ENCODE measurements at regions not wholly inside any gene's neighbourhood (a gene's known extent, or its start where the extent isn't known, plus 50 kb on each side); places are given as distances from the start of the nearest gene placed in this dataset.

GRCh38 chr7:51521694-51522312 lies 205.2 kb upstream of the COBL start:
- TF ChIP-seq, protein P1, sequence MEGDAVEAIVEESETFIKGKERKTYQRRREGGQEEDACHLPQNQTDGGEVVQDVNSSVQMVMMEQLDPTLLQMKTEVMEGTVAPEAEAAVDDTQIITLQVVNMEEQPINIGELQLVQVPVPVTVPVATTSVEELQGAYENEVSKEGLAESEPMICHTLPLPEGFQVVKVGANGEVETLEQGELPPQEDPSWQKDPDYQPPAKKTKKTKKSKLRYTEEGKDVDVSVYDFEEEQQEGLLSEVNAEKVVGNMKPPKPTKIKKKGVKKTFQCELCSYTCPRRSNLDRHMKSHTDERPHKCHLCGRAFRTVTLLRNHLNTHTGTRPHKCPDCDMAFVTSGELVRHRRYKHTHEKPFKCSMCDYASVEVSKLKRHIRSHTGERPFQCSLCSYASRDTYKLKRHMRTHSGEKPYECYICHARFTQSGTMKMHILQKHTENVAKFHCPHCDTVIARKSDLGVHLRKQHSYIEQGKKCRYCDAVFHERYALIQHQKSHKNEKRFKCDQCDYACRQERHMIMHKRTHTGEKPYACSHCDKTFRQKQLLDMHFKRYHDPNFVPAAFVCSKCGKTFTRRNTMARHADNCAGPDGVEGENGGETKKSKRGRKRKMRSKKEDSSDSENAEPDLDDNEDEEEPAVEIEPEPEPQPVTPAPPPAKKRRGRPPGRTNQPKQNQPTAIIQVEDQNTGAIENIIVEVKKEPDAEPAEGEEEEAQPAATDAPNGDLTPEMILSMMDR (IDR thresholded peaks at IDR 0.05): no peak
- no peaks in the 10 kb centered on the region for H3K27me3 ChIP-seq
- intact Hi-C loops (cut with DNase I): no loop called here

GRCh38 chr7:51521054-51521453 lies 204.4 kb upstream of the COBL start:
- Histone ChIP-seq H3K4me1 (no peaks in the 10 kb centered on the region), H3K27me3 (no peaks in the 10 kb centered on the region), H3K27ac (no peak overlapping the region), H3K36me3 (replicated peaks in 1 of 2; ENCODE audit: insufficient read depth in 1 of 2, low read depth in 2 of 2) (no peaks in the 10 kb centered on the region), H3K4me3 (no peak overlapping the region), H3K9me3 (no peaks in the 10 kb centered on the region)
- TF ChIP-seq, protein P1 (IDR thresholded peaks at IDR 0.05): no peak
- TF ChIP-seq POLR2A (IDR thresholded peaks at IDR 0.05): no peak
- DNase-seq (no peak), ATAC-seq (no peak)
- WGBS, 2 donors: 21 to 40% methylated on average over 6 of the region's 6 CpGs
- intact Hi-C loops (cut with DNase I): no loop called here

More at GRCh38 chr7:51521694-51522312, 205.2 kb upstream of the COBL start:
- H3K4me3 ChIP-seq: no peak overlapping the region
- H3K4me1 ChIP-seq: no peaks in the 10 kb centered on the region
- DNase-seq (no peak), ATAC-seq (no peak)
- H3K27ac ChIP-seq: no peak overlapping the region
- WGBS, 2 donors: 48 to 71% methylated on average over 6 of the region's 6 CpGs
- H3K9me3 ChIP-seq: no peaks in the 10 kb centered on the region
- H3K36me3 ChIP-seq (replicated peaks in 1 of 2; ENCODE audit: insufficient read depth in 1 of 2, low read depth in 2 of 2): no peaks in the 10 kb centered on the region

GRCh38 chr7:51518646-51519045 lies 202.0 kb upstream of the COBL start:
- no peak for DNase-seq
- 48 to 64% methylated on average over 4 of the region's 4 CpGs for WGBS, 2 donors
- no peak overlapping the region for H3K27ac ChIP-seq
- H3K27me3 ChIP-seq: no peaks in the 10 kb centered on the region
- intact Hi-C loops (cut with DNase I): no loop called here
- TF ChIP-seq, protein P1 (IDR thresholded peaks at IDR 0.05): no peak
- TF ChIP-seq POLR2A (IDR thresholded peaks at IDR 0.05): no peak
- H3K9me3 ChIP-seq: no peaks in the 10 kb centered on the region
- no peaks in the 10 kb centered on the region for H3K36me3 ChIP-seq (replicated peaks in 1 of 2; ENCODE audit: insufficient read depth in 1 of 2, low read depth in 2 of 2)
- no peaks in the 10 kb centered on the region for H3K4me1 ChIP-seq
- H3K4me3 ChIP-seq: no peak overlapping the region
- no peak for ATAC-seq

DNA sequence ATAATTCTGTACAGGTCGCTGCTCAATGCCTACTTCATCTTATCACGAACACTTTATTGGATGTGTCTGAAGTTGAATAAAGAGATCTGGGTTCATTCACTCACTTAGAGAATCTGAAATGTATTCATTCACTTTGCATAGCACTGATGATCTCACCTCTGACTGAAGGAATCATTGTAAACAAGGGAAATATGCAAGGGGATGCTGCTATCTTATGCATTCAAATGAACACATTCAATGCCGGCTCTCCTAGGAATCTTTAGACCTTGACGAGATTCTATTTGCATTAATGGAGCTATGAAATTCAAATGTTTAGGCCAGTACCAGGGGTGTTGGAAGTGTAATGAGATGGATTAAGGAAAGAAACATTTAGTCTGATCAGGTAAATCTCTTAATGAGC lies 200.6 kb upstream of the COBL start:
- H3K4me1 ChIP-seq: no peaks in the 10 kb centered on the region
- no peak for DNase-seq
- no peak for ATAC-seq
- WGBS, 2 donors: 37 to 43% methylated on average over 4 of the region's 4 CpGs
- intact Hi-C loops (cut with DNase I): no loop called here
- H3K4me3 ChIP-seq: no peak overlapping the region
- no peaks in the 10 kb centered on the region for H3K27me3 ChIP-seq
- no peak overlapping the region for H3K27ac ChIP-seq
- H3K36me3 ChIP-seq (replicated peaks in 1 of 2; ENCODE audit: insufficient read depth in 1 of 2, low read depth in 2 of 2): no peaks in the 10 kb centered on the region
- TF ChIP-seq, protein P1 (IDR thresholded peaks at IDR 0.05): no peak
- no peak for TF ChIP-seq POLR2A (IDR thresholded peaks at IDR 0.05)
- no peaks in the 10 kb centered on the region for H3K9me3 ChIP-seq

DNA sequence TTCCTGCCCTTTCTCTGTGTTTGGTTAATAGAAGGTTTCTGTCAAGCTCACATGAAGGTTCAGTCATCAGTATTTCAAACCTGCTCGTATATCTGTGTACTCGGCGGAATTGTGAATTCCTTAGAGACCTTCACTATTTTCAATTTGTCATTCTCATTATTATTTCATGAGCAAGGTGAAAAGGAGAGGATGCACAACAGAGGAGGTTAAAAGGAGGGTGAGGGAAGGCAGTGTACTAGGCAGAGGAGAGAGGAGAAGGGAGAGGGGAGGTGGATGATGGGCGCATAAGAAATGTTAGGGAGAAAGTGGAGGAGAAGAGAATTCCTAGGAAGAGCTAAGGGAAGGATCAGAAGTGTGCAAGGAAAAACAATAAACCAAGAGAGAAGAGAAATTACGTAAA lies 185.0 kb upstream of the COBL start:
- DNase-seq (no peak), ATAC-seq (no peak)
- Histone ChIP-seq H3K9me3 (no peaks in the 10 kb centered on the region), H3K27ac (no peak overlapping the region), H3K36me3 (replicated peaks in 1 of 2; ENCODE audit: insufficient read depth in 1 of 2, low read depth in 2 of 2) (no peaks in the 10 kb centered on the region), H3K4me3 (no peak overlapping the region), H3K4me1 (no peaks in the 10 kb centered on the region), H3K27me3 (no peaks in the 10 kb centered on the region)
- intact Hi-C loops (cut with DNase I): no loop called here
- WGBS, 2 donors: 21 to 30% methylated on average over 5 of the region's 5 CpGs
- TF ChIP-seq, protein P1 (IDR thresholded peaks at IDR 0.05): no peak
- no peak for TF ChIP-seq POLR2A (IDR thresholded peaks at IDR 0.05)

All from body of pancreas (tissue), 4 donors.